HepG2 (cell line): ENCODE measurements at regions not wholly inside any gene's neighbourhood (a gene's known extent, or its start where the extent isn't known, plus 50 kb on each side); places are given as distances from the start of the nearest gene placed in this dataset.

Experiments used
- ATAC-seq: fragments of 200-7000 bp; cut with Tn5 transposase; 3 replicates; pipeline ENCODE4 v1.9.1; 2020; ENCODE audit warnings: mild to moderate bottlenecking, moderate library complexity
- BruUV-seq: library from RNA; stranded (reverse); fragments of 400-500 nt; replicated peaks from 2 replicates; lab custom pipeline; 2021; lab: Mats Ljungman, UMichigan
- CTCF ChIA-PET: fragments of 300-600 bp; formaldehyde crosslinking; extraction: SDS; loops from one replicate; lab custom pipeline; 2021; ENCODE audit warnings: low total read pairs, inconsistent platforms, low intra/inter-chr PET ratio; lab: Yijun Ruan, JAX
- POLR2A ChIA-PET: fragments of 350-600 bp; sonication (Branson Sonifier 250); formaldehyde crosslinking; loops from one replicate; lab custom pipeline; 2020; ENCODE audit warnings: antibody characterized with exemption, inconsistent platforms; lab: Yijun Ruan, JAX
- DNase-seq: peaks from one replicate; pipeline ENCODE4 v3.0.0-alpha.2; 2015; ENCODE audit warnings: low spot score
- FAIRE-seq: peaks from 3 replicates; lab custom pipeline; 2011; peaks lifted over from hg19 to GRCh38; lab: Jason Lieb, UNC
- H2AFZ ChIP-seq: one replicate; pipeline ENCODE4 v1.6.1; 2011; ENCODE audit warnings: low read length, inconsistent platforms
- H3K27ac ChIP-seq: fragments of 300-600 bp; 3 replicates; pipeline ENCODE4 v1.8.0; 2011; ENCODE audit warnings: mixed run types, mild to moderate bottlenecking, mixed read lengths, low read length, inconsistent platforms; ENCODE audit not compliant: insufficient read depth; ENCODE audit errors: extremely low read length
- H3K27me3 ChIP-seq, 2 experiments: fragments of 200-600 bp in 1 of 2; 2 replicates in 1 of 2; 3 replicates in 1 of 2; pipeline versions ENCODE4 v1.6.0 to v1.8.0; 2011; ENCODE audit warnings: low read length in 2 of 2, mild to moderate bottlenecking in 2 of 2, moderate library complexity in 2 of 2, inconsistent platforms in 1 of 2; ENCODE audit not compliant: insufficient read depth in 2 of 2, control insufficient read depth in 1 of 2
- H3K36me3 ChIP-seq, 2 experiments: fragments of 200-600 bp in 1 of 2; replicated peaks in 1 of 2; 2 replicates in 1 of 2; 3 replicates in 1 of 2; pipeline versions ENCODE4 v1.5.1 to v1.8.0; 2011; ENCODE audit warnings: low read length in 2 of 2, inconsistent platforms in 1 of 2; ENCODE audit not compliant: insufficient read depth in 2 of 2, control insufficient read depth in 1 of 2
- H3K4me1 ChIP-seq: 2 replicates; pipeline ENCODE4 v1.5.1; 2012; ENCODE audit warnings: low read length, inconsistent platforms; ENCODE audit not compliant: insufficient read depth
- H3K4me2 ChIP-seq: 2 replicates; pipeline ENCODE4 v1.6.0; 2011; ENCODE audit warnings: low read depth, low read length, inconsistent platforms
- H3K4me3 ChIP-seq, 3 experiments: fragments of 200-600 bp in 1 of 3; sonication (generic), shearing (Covaris generic) in 1 of 3; replicated peaks in 1 of 3; 2 replicates each; pipeline ENCODE4 v1.5.1; 2011 to 2016; ENCODE audit warnings: low read length in 3 of 3, inconsistent platforms in 2 of 3, low read depth in 2 of 3, mild to moderate bottlenecking in 2 of 3, control low read depth in 1 of 3, mixed read lengths in 1 of 3; ENCODE audit not compliant: insufficient read depth in 1 of 3
- H3K79me2 ChIP-seq: one replicate; pipeline ENCODE4 v1.6.1; 2011; ENCODE audit warnings: low read length, inconsistent platforms; ENCODE audit not compliant: insufficient read depth
- H3K9ac ChIP-seq: 2 replicates; pipeline ENCODE4 v1.6.0; 2011; ENCODE audit warnings: mild to moderate bottlenecking, low read depth, low read length, inconsistent platforms; ENCODE audit not compliant: insufficient read depth
- H3K9me3 ChIP-seq: 2 replicates; pipeline ENCODE4 v1.5.1; 2012; ENCODE audit warnings: mild to moderate bottlenecking, low read length
- H4K20me1 ChIP-seq: 2 replicates; pipeline ENCODE4 v1.6.0; 2011; ENCODE audit warnings: inconsistent platforms, mild to moderate bottlenecking, low read length, moderate library complexity; ENCODE audit not compliant: insufficient read depth
- AFF4 ChIP-seq: sonication (generic); formaldehyde crosslinking; IDR thresholded peaks from 2 replicates; pipeline ENCODE4 v1.4.0; 2020; ENCODE audit warnings: missing genetic modification reagents
- DNMT1 ChIP-seq: sonication (generic); formaldehyde crosslinking; IDR thresholded peaks from 2 replicates; pipeline ENCODE4 v1.5.1; 2020; ENCODE audit warnings: mild to moderate bottlenecking, missing genetic modification reagents
- FOSL1 ChIP-seq: sonication (generic); formaldehyde crosslinking; IDR thresholded peaks from 2 replicates; pipeline ENCODE4 v1.9.0; 2021; ENCODE audit warnings: missing genetic modification reagents, borderline replicate concordance
- HOXA9 ChIP-seq: sonication (generic); formaldehyde crosslinking; IDR thresholded peaks from 2 replicates; pipeline ENCODE4 v1.8.1; 2022; ENCODE audit warnings: missing genetic modification reagents, mild to moderate bottlenecking, moderate library complexity, borderline replicate concordance
- NFATC3 ChIP-seq: sonication (generic); formaldehyde crosslinking; IDR thresholded peaks from 2 replicates; pipeline ENCODE4 v1.5.1; 2020; ENCODE audit warnings: mild to moderate bottlenecking, missing genetic modification reagents
- NFIC ChIP-seq: IDR thresholded peaks from 2 replicates; pipeline ENCODE4 v1.6.1; 2012; ENCODE audit warnings: mild to moderate bottlenecking, low read length, inconsistent platforms
- THYN1 ChIP-seq: sonication (generic); formaldehyde crosslinking; IDR thresholded peaks from 2 replicates; pipeline ENCODE4 v1.8.1; 2023; ENCODE audit warnings: low read depth, mild to moderate bottlenecking, moderate library complexity, missing genetic modification reagents, borderline replicate concordance
- ZNF44 ChIP-seq: sonication (generic); formaldehyde crosslinking; IDR thresholded peaks from 2 replicates; pipeline ENCODE4 v1.5.1; 2020; ENCODE audit warnings: mild to moderate bottlenecking, missing genetic modification reagents
- ZNF503 ChIP-seq: sonication (generic); formaldehyde crosslinking; IDR thresholded peaks from 2 replicates; pipeline ENCODE4 v1.4.0; 2020; ENCODE audit warnings: missing genetic modification reagents
- WGBS: methylation state at CpG from one replicate; pipeline ENCODE4 v1.1.6; 2017; ENCODE audit warnings: low lambda C conversion rate; 5-methylcytosine and 5-hydroxymethylcytosine counted together
- in situ Hi-C: cut with HindIII; loops from 2 replicates; pipeline ENCODE4 v1.10.0; 2017; ENCODE audit warnings: low pct_unique_long_range_greater_than_20kb; ENCODE audit not compliant: extremely low pct_ligation_motif_present
- intact Hi-C: fragments of 100-400 bp; cut with micrococcal nuclease; formaldehyde crosslinking; loops from one replicate; pipeline ENCODE4 v1.10.0; 2022; ENCODE audit not compliant: unreplicated experiment

- ATAC-seq (no peak), DNase-seq (no peak), FAIRE-seq (no peak)
- H3K27me3 ChIP-seq: no peaks in the 10 kb centered on the region
- no TSS peak for BruUV-seq
- in situ Hi-C loops (no loop called here), intact Hi-C loops (no loop called here)
- no peak overlapping the region for H2AFZ ChIP-seq
- peaks cover 26% of the 10 kb centered on the region for H3K4me1 ChIP-seq
- POLR2A ChIA-PET: no interaction called here
- no peak overlapping the region for H3K4me3 ChIP-seq
- no peak overlapping the region for H3K27ac ChIP-seq
- no peaks in the 10 kb centered on the region for H3K36me3 ChIP-seq
- no peak overlapping the region for H3K4me2 ChIP-seq
- no peak overlapping the region for H3K9ac ChIP-seq
- TF ChIP-seq ZNF44 (CRISPR knock-in tag): no peak
- H3K9me3 ChIP-seq: no peaks in the 10 kb centered on the region
- no peaks in the 10 kb centered on the region for H4K20me1 ChIP-seq
- CTCF ChIA-PET: no interaction called here
- H3K79me2 ChIP-seq: no peaks in the 10 kb centered on the region
These were observed 341.8 kb downstream of the MAN2A1 start for GRCh38 chr5:110031402-110032140.

GRCh38 chr5:110032376-110032775 lies 342.6 kb downstream of the MAN2A1 start:
- in situ Hi-C loops: no loop called here

More at GRCh38 chr5:110032376-110032775, 342.6 kb downstream of the MAN2A1 start:
- DNase-seq (no peak), ATAC-seq (no peak), FAIRE-seq (no peak)
- Histone ChIP-seq H4K20me1 (no peaks in the 10 kb centered on the region), H3K79me2 (no peaks in the 10 kb centered on the region), H3K9ac (no peak overlapping the region), H3K27me3 (no peaks in the 10 kb centered on the region), H3K36me3 (no peaks in the 10 kb centered on the region), H2AFZ (no peak overlapping the region), H3K4me3 (no peak overlapping the region), H3K9me3 (no peaks in the 10 kb centered on the region), H3K4me2 (no peak overlapping the region), H3K27ac (no peak overlapping the region), H3K4me1 (peaks cover 26% of the 10 kb centered on the region)
- 85% methylated on average over 2 of the region's 2 CpGs for whole genome bisulfite sequencing
- ChIA-PET POLR2A (no interaction called here), CTCF (no interaction called here)
- TF ChIP-seq THYN1 (CRISPR knock-in tag) (no peak), FOSL1 (CRISPR knock-in tag) (no peak), AFF4 (CRISPR knock-in tag) (no peak), NFATC3 (CRISPR knock-in tag) (no peak), HOXA9 (no peak), DNMT1 (CRISPR knock-in tag) (no peak), NFIC (no peak), ZNF503 (CRISPR knock-in tag) (no peak)
- intact Hi-C loops: no loop called here
- BruUV-seq: no TSS peak
